ENCODE measurements at regions not wholly inside any gene's neighbourhood (a gene's known extent, or its start where the extent isn't known, plus 50 kb on each side); places are given as distances from the start of the nearest gene placed in this dataset.

DNA sequence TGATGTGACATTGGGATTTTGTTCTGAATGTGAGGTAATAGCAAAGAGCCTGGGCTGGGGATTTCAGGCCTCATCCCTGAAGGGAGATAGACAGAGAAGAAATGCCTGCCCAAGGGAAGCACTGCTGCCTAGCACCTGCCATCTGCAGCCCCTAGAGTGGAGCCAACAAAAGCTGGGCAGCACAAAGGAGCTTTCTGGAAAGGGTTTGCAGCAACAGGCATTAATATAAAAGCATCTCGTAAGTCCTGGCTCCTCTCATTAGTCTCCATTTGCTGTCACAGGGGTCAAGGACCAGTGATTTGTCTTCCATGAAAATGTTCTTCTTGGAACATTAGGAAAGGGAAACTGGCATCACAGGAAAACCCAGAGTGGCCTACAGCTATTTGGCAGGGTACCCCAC is 157.2 kb upstream of the SLC14A2 start:
- TF ChIP-seq, protein P1, sequence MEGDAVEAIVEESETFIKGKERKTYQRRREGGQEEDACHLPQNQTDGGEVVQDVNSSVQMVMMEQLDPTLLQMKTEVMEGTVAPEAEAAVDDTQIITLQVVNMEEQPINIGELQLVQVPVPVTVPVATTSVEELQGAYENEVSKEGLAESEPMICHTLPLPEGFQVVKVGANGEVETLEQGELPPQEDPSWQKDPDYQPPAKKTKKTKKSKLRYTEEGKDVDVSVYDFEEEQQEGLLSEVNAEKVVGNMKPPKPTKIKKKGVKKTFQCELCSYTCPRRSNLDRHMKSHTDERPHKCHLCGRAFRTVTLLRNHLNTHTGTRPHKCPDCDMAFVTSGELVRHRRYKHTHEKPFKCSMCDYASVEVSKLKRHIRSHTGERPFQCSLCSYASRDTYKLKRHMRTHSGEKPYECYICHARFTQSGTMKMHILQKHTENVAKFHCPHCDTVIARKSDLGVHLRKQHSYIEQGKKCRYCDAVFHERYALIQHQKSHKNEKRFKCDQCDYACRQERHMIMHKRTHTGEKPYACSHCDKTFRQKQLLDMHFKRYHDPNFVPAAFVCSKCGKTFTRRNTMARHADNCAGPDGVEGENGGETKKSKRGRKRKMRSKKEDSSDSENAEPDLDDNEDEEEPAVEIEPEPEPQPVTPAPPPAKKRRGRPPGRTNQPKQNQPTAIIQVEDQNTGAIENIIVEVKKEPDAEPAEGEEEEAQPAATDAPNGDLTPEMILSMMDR (IDR thresholded peaks at IDR 0.05) = no peak
- no peak for TF ChIP-seq POLR2AphosphoS5 (IDR thresholded peaks at IDR 0.05)
- TF ChIP-seq POLR2A (IDR thresholded peaks at IDR 0.05) = no peak

Measured in stomach (tissue), 4 donors.